HG02763 (cell line): ENCODE measurements at regions not wholly inside any gene's neighbourhood (a gene's known extent, or its start where the extent isn't known, plus 50 kb on each side); places are given as distances from the start of the nearest gene placed in this dataset.
A peak's percentile ranks its signal among the peaks of the same experiment; 100 is the strongest.

ENCODE experiments used
- ATAC-seq: cut with Tn5 transposase; IDR thresholded peaks from one replicate; pipeline ENCODE4 v1.9.1; 2021; ENCODE audit warnings: mild to moderate bottlenecking, moderate library complexity; ENCODE audit not compliant: unreplicated experiment

GRCh38 chr3:144361002-144361401 is 389.4 kb downstream of the DIPK2A start:
- no peak for ATAC-seq

- ATAC-seq, result no peak
These were observed 390.5 kb downstream of the DIPK2A start for GRCh38 chr3:144362126-144362525.

- ATAC-seq, result no peak
These were observed 392.2 kb downstream of the DIPK2A start for GRCh38 chr3:144363856-144364255.

GRCh38 chr3:144364737-144365136 is 393.1 kb downstream of the DIPK2A start:
- no peak for ATAC-seq

GRCh38 chr3:144369129-144369879 is 397.7 kb downstream of the DIPK2A start:
- ATAC-seq, result no peak

GRCh38 chr3:144375088-144375487 is 403.5 kb downstream of the DIPK2A start:
- ATAC-seq, result no peak

GRCh38 chr3:144380849-144381248 is 409.2 kb downstream of the DIPK2A start:
- ATAC-seq, result no peak

GRCh38 chr3:144381607-144382006 is 410.0 kb downstream of the DIPK2A start:
- ATAC-seq, result no peak

- no peak for ATAC-seq
These were observed 412.8 kb downstream of the DIPK2A start for GRCh38 chr3:144384241-144384979.

- no peak for ATAC-seq
These were observed 419.2 kb downstream of the DIPK2A start for GRCh38 chr3:144390786-144391185.

- ATAC-seq, result no peak
These were observed 419.6 kb downstream of the DIPK2A start for GRCh38 chr3:144391236-144391635.

- no peak for ATAC-seq
These were observed 422.4 kb downstream of the DIPK2A start for GRCh38 chr3:144394032-144394431.

GRCh38 chr3:144402430-144402829 is 430.8 kb downstream of the DIPK2A start:
- ATAC-seq, result no peak

GRCh38 chr3:144403040-144403457 is 431.4 kb downstream of the DIPK2A start:
- no peak for ATAC-seq

GRCh38 chr3:144407335-144407734 is 435.7 kb downstream of the DIPK2A start:
- no peak for ATAC-seq

GRCh38 chr3:144409319-144409718 is 437.7 kb downstream of the DIPK2A start:
- ATAC-seq, result no peak

GRCh38 chr3:144413068-144413467 is 441.4 kb downstream of the DIPK2A start:
- no peak for ATAC-seq

- no peak for ATAC-seq
These were observed 443.9 kb downstream of the DIPK2A start for GRCh38 chr3:144415492-144415891.

- no peak for ATAC-seq
These were observed 453.0 kb downstream of the DIPK2A start for GRCh38 chr3:144424606-144425005.

GRCh38 chr3:144426366-144426765 is 454.7 kb downstream of the DIPK2A start:
- ATAC-seq, result no peak

GRCh38 chr3:144426967-144427366 is 455.3 kb downstream of the DIPK2A start:
- no peak for ATAC-seq

- ATAC-seq, result peak; percentile 68
These were observed 458.1 kb downstream of the DIPK2A start for GRCh38 chr3:144429719-144430121.
